CD4-positive, CD25-positive, alpha-beta regulatory T cell (primary cell): ENCODE measurements at regions not wholly inside any gene's neighbourhood (a gene's known extent, or its start where the extent isn't known, plus 50 kb on each side); places are given as distances from the start of the nearest gene placed in this dataset.

Experiments
- ATAC-seq, 2 donors: fragments of 150-1000 bp; cut with Tn5 transposase; one replicate each; pipeline ENCODE4 v1.10.0; 2021; ENCODE audit warnings: low read depth in 2 of 2, moderate number of reproducible peaks in 2 of 2, moderate library complexity in 1 of 2
- DNase-seq, 3 donors: peaks; one replicate each; pipeline versions ENCODE4 v3.0.0 to v3.0.0-alpha.2; 2012 to 2022; ENCODE audit warnings: mixed read lengths in 1 of 3
- H3K27ac ChIP-seq: one replicate; pipeline ENCODE4 v1.7.0; 2013; ENCODE audit warnings: mild to moderate bottlenecking, low read length; ENCODE audit not compliant: insufficient read depth, poor library complexity, severe bottlenecking
- H3K27me3 ChIP-seq: one replicate; pipeline ENCODE4 v1.7.0; 2013; ENCODE audit warnings: low read length; ENCODE audit not compliant: control insufficient read depth, insufficient read depth
- H3K36me3 ChIP-seq: one replicate; pipeline ENCODE4 v1.7.0; 2013; ENCODE audit warnings: mild to moderate bottlenecking, low read length, moderate library complexity; ENCODE audit not compliant: control insufficient read depth, insufficient read depth
- H3K4me1 ChIP-seq: 2 replicates; pipeline ENCODE4 v1.7.0; 2013; ENCODE audit warnings: mild to moderate bottlenecking, low read length; ENCODE audit not compliant: insufficient read depth, control insufficient read depth, poor library complexity, severe bottlenecking
- H3K4me3 ChIP-seq: one replicate; pipeline ENCODE4 v1.7.0; 2013; ENCODE audit warnings: low read depth, mild to moderate bottlenecking, low read length, moderate library complexity
- H3K9me3 ChIP-seq, 2 experiments: 1 replicate in 1 of 2; 2 replicates in 1 of 2; pipeline ENCODE4 v1.7.0; 2013; ENCODE audit warnings: low read length in 2 of 2, mild to moderate bottlenecking in 1 of 2, moderate library complexity in 1 of 2; ENCODE audit not compliant: control insufficient read depth in 2 of 2
- H3K27ac Mint-ChIP-seq, 3 donors: one replicate each; pipeline ENCODE4 v1.8.0; 2020 to 2022; ENCODE audit warnings: mild to moderate bottlenecking in 3 of 3, mixed read lengths in 3 of 3, moderate library complexity in 2 of 3
- H3K27me3 Mint-ChIP-seq: one replicate; pipeline ENCODE4 v1.8.0; 2022; ENCODE audit warnings: mild to moderate bottlenecking, mixed read lengths
- H3K36me3 Mint-ChIP-seq: one replicate; pipeline ENCODE4 v1.8.0; 2020; ENCODE audit warnings: mixed read lengths
- H3K4me1 Mint-ChIP-seq, 4 donors: one replicate each; pipeline ENCODE4 v1.8.0; 2020 to 2022; ENCODE audit warnings: mixed read lengths in 4 of 4, mild to moderate bottlenecking in 1 of 4
- H3K4me3 Mint-ChIP-seq, 4 donors: one replicate each; pipeline ENCODE4 v1.8.0; 2020 to 2022; ENCODE audit warnings: mild to moderate bottlenecking in 4 of 4, mixed read lengths in 4 of 4, moderate library complexity in 3 of 4
- H3K9me3 Mint-ChIP-seq, 7 donors: one replicate each; pipeline ENCODE4 v1.8.0; 2020 to 2022; ENCODE audit warnings: mixed read lengths in 7 of 7, mild to moderate bottlenecking in 3 of 7, moderate library complexity in 2 of 7

GRCh38 chr3:20576228-20576627 is 390.2 kb upstream of the SGO1 start:
- no peak for ATAC-seq
- H3K27ac Mint-ChIP-seq = no peak overlapping the region

GRCh38 chr3:20575146-20575545 is 389.1 kb upstream of the SGO1 start:
- no peak for DNase-seq
- H3K27me3 ChIP-seq = no peaks in the 10 kb centered on the region
- Mint-ChIP-seq H3K9me3 (peaks cover 0 to 8% (median 0%) of the 10 kb centered on the region in 7 donors), H3K27ac (no peak overlapping the region), H3K27me3 (no peaks in the 10 kb centered on the region), H3K4me1 (no peaks in the 10 kb centered on the region), H3K4me3 (no peak overlapping the region), H3K36me3 (no peaks in the 10 kb centered on the region)
- ATAC-seq = no peak
- H3K36me3 ChIP-seq = no peaks in the 10 kb centered on the region
- no peak overlapping the region for H3K27ac ChIP-seq
- H3K4me3 ChIP-seq = no peak overlapping the region
- no peaks in the 10 kb centered on the region for H3K9me3 ChIP-seq
- no peaks in the 10 kb centered on the region for H3K4me1 ChIP-seq

More at GRCh38 chr3:20576228-20576627, 390.2 kb upstream of the SGO1 start:
- Histone ChIP-seq H3K4me1 (no peaks in the 10 kb centered on the region), H3K27ac (no peak overlapping the region), H3K27me3 (no peaks in the 10 kb centered on the region), H3K4me3 (no peak overlapping the region), H3K9me3 (no peaks in the 10 kb centered on the region), H3K36me3 (no peaks in the 10 kb centered on the region)
- Mint-ChIP-seq H3K9me3 (peaks cover 0 to 6% (median 0%) of the 10 kb centered on the region in 7 donors), H3K4me1 (no peaks in the 10 kb centered on the region), H3K27me3 (no peaks in the 10 kb centered on the region), H3K4me3 (no peak overlapping the region), H3K36me3 (no peaks in the 10 kb centered on the region)
- no peak for DNase-seq

GRCh38 chr3:20574746-20575145 is 388.7 kb upstream of the SGO1 start:
- Mint-ChIP-seq H3K4me1 (no peaks in the 10 kb centered on the region), H3K9me3 (peaks cover 0 to 8% (median 0%) of the 10 kb centered on the region in 7 donors), H3K4me3 (no peak overlapping the region), H3K36me3 (no peaks in the 10 kb centered on the region), H3K27me3 (no peaks in the 10 kb centered on the region), H3K27ac (no peak overlapping the region)
- DNase-seq (no peak), ATAC-seq (no peak)
- H3K9me3 ChIP-seq = no peaks in the 10 kb centered on the region
- no peaks in the 10 kb centered on the region for H3K36me3 ChIP-seq
- no peak overlapping the region for H3K4me3 ChIP-seq
- no peaks in the 10 kb centered on the region for H3K27me3 ChIP-seq
- no peak overlapping the region for H3K27ac ChIP-seq
- no peaks in the 10 kb centered on the region for H3K4me1 ChIP-seq

- Mint-ChIP-seq H3K4me1 (no peaks in the 10 kb centered on the region), H3K27ac (no peak overlapping the region), H3K4me3 (no peak overlapping the region), H3K36me3 (no peaks in the 10 kb centered on the region), H3K9me3 (peaks cover 0 to 7% (median 3%) of the 10 kb centered on the region in 7 donors), H3K27me3 (peaks cover 4% of the 10 kb centered on the region)
- H3K9me3 ChIP-seq = no peaks in the 10 kb centered on the region
- no peaks in the 10 kb centered on the region for H3K36me3 ChIP-seq
- ATAC-seq (no peak), DNase-seq (no peak)
- no peak overlapping the region for H3K4me3 ChIP-seq
- no peaks in the 10 kb centered on the region for H3K27me3 ChIP-seq
- no peaks in the 10 kb centered on the region for H3K4me1 ChIP-seq
- no peak overlapping the region for H3K27ac ChIP-seq
These were observed 387.2 kb upstream of the SGO1 start for GRCh38 chr3:20573175-20573574.

- ATAC-seq = no peak
- H3K4me3 Mint-ChIP-seq = no peak overlapping the region
These were observed 386.5 kb upstream of the SGO1 start for GRCh38 chr3:20572473-20572872.

GRCh38 chr3:20569310-20569709 is 383.3 kb upstream of the SGO1 start:
- ATAC-seq (no peak), DNase-seq (no peak)
- Mint-ChIP-seq H3K27ac (no peak overlapping the region), H3K4me1 (no peaks in the 10 kb centered on the region), H3K9me3 (peaks cover 0 to 12% (median 4%) of the 10 kb centered on the region in 7 donors), H3K4me3 (no peak overlapping the region), H3K36me3 (no peaks in the 10 kb centered on the region), H3K27me3 (peaks cover 4% of the 10 kb centered on the region)
- H3K4me1 ChIP-seq = no peaks in the 10 kb centered on the region
- H3K9me3 ChIP-seq = no peaks in the 10 kb centered on the region
- H3K36me3 ChIP-seq = no peaks in the 10 kb centered on the region
- H3K27me3 ChIP-seq = no peaks in the 10 kb centered on the region
- no peak overlapping the region for H3K27ac ChIP-seq
- H3K4me3 ChIP-seq = no peak overlapping the region

More at GRCh38 chr3:20572473-20572872, 386.5 kb upstream of the SGO1 start:
- Mint-ChIP-seq H3K36me3 (no peaks in the 10 kb centered on the region), H3K9me3 (peaks cover 0 to 7% (median 3%) of the 10 kb centered on the region in 7 donors), H3K27ac (no peak overlapping the region), H3K27me3 (peaks cover 4% of the 10 kb centered on the region), H3K4me1 (no peaks in the 10 kb centered on the region)
- Histone ChIP-seq H3K9me3 (no peaks in the 10 kb centered on the region), H3K4me1 (no peaks in the 10 kb centered on the region), H3K27ac (no peak overlapping the region), H3K4me3 (no peak overlapping the region), H3K27me3 (no peaks in the 10 kb centered on the region), H3K36me3 (no peaks in the 10 kb centered on the region)
- no peak for DNase-seq

GRCh38 chr3:20564966-20565365 is 379.0 kb upstream of the SGO1 start:
- Mint-ChIP-seq H3K27me3 (peaks cover 4% of the 10 kb centered on the region), H3K9me3 (peaks cover 2 to 19% (median 4%) of the 10 kb centered on the region in 7 donors), H3K4me1 (no peaks in the 10 kb centered on the region), H3K27ac (no peak overlapping the region), H3K4me3 (no peak overlapping the region), H3K36me3 (no peaks in the 10 kb centered on the region)
- Histone ChIP-seq H3K4me1 (no peaks in the 10 kb centered on the region), H3K4me3 (no peak overlapping the region), H3K36me3 (no peaks in the 10 kb centered on the region), H3K9me3 (no peaks in the 10 kb centered on the region), H3K27ac (no peak overlapping the region), H3K27me3 (no peaks in the 10 kb centered on the region)
- DNase-seq = no peak
- no peak for ATAC-seq

- no peaks in the 10 kb centered on the region for H3K27me3 Mint-ChIP-seq
- H3K27ac Mint-ChIP-seq = no peak overlapping the region
- no peak for ATAC-seq
- Histone ChIP-seq H3K9me3 (no peaks in the 10 kb centered on the region), H3K4me3 (no peak overlapping the region), H3K27ac (no peak overlapping the region), H3K27me3 (no peaks in the 10 kb centered on the region), H3K4me1 (no peaks in the 10 kb centered on the region), H3K36me3 (no peaks in the 10 kb centered on the region)
- H3K36me3 Mint-ChIP-seq = no peaks in the 10 kb centered on the region
- H3K4me3 Mint-ChIP-seq = no peak overlapping the region
- no peaks in the 10 kb centered on the region for H3K4me1 Mint-ChIP-seq
- DNase-seq = no peak
- peaks cover 1 to 15% (median 3%) of the 10 kb centered on the region in 7 donors for H3K9me3 Mint-ChIP-seq
These were observed 378.0 kb upstream of the SGO1 start for GRCh38 chr3:20563985-20564384.
